Neural crest cell (in vitro differentiated cells): ENCODE measurements at regions not wholly inside any gene's neighbourhood (a gene's known extent, or its start where the extent isn't known, plus 50 kb on each side); places are given as distances from the start of the nearest gene placed in this dataset.

ENCODE experiments used
- DNase-seq: peaks from one replicate; pipeline ENCODE4 v3.0.0; 2021; ENCODE audit warnings: low read depth, mixed read lengths, low spot score
- H3K27ac Mint-ChIP-seq: one replicate; pipeline ENCODE4 v1.8.0; 2021; ENCODE audit warnings: mild to moderate bottlenecking, mixed read lengths; ENCODE audit not compliant: unreplicated experiment
- H3K27me3 Mint-ChIP-seq: 2 replicates; pipeline ENCODE4 v1.8.0; 2021; ENCODE audit warnings: low read depth, mild to moderate bottlenecking, mixed read lengths
- H3K36me3 Mint-ChIP-seq: 2 replicates; pipeline ENCODE4 v1.8.0; 2021; ENCODE audit warnings: low read depth, mild to moderate bottlenecking, mixed read lengths
- H3K4me1 Mint-ChIP-seq: 2 replicates; pipeline ENCODE4 v1.8.0; 2021; ENCODE audit warnings: mixed read lengths
- H3K4me3 Mint-ChIP-seq: one replicate; pipeline ENCODE4 v1.8.0; 2021; ENCODE audit warnings: mild to moderate bottlenecking, mixed read lengths
- H3K9me3 Mint-ChIP-seq: 2 replicates; pipeline ENCODE4 v1.8.0; 2021; ENCODE audit warnings: mixed read lengths
- CTCF ChIP-seq: fragments of 200-600 bp; sonication (generic); conservative IDR thresholded peaks from 2 replicates; pipeline ENCODE4 v1.5.0; 2021; ENCODE audit warnings: antibody characterized with exemption, mild to moderate bottlenecking

GRCh38 chrX:8864161-8864560 is 63.0 kb upstream of the FAM9A start:
- Mint-ChIP-seq H3K27me3 (no peaks in the 10 kb centered on the region), H3K4me3 (no peak overlapping the region), H3K36me3 (no peaks in the 10 kb centered on the region), H3K27ac (no peak overlapping the region), H3K4me1 (peaks cover 15% of the 10 kb centered on the region), H3K9me3 (peaks cover 5% of the 10 kb centered on the region)
- TF ChIP-seq CTCF, result no peak
- DNase-seq, result no peak

- no peaks in the 10 kb centered on the region for H3K27me3 Mint-ChIP-seq
- no peak overlapping the region for H3K27ac Mint-ChIP-seq
- no peak overlapping the region for H3K4me3 Mint-ChIP-seq
Measured at GRCh38 chrX:8861908-8862307, 60.7 kb upstream of the FAM9A start.

GRCh38 chrX:8851231-8851886 is 50.2 kb upstream of the FAM9A start:
- Mint-ChIP-seq H3K9me3 (peaks cover 16% of the 10 kb centered on the region), H3K4me3 (no peak overlapping the region), H3K27ac (no peak overlapping the region), H3K27me3 (no peaks in the 10 kb centered on the region), H3K4me1 (no peaks in the 10 kb centered on the region), H3K36me3 (no peaks in the 10 kb centered on the region)
- no peak for DNase-seq
- TF ChIP-seq CTCF, result no peak

More at GRCh38 chrX:8861908-8862307, 60.7 kb upstream of the FAM9A start:
- no peak for DNase-seq
- Mint-ChIP-seq H3K9me3 (peaks cover 3% of the 10 kb centered on the region), H3K4me1 (no peaks in the 10 kb centered on the region), H3K36me3 (no peaks in the 10 kb centered on the region)
- TF ChIP-seq CTCF, result no peak
